Renal pelvis (tissue), 1 donor: ENCODE measurements at regions not wholly inside any gene's neighbourhood (a gene's known extent, or its start where the extent isn't known, plus 50 kb on each side); places are given as distances from the start of the nearest gene placed in this dataset.

Source experiments
- DNase-seq: peaks from one replicate; pipeline ENCODE4 v3.0.0-alpha.2; 2013

GRCh38 chr6:21522143-21522747, 71.3 kb upstream of the SOX4 start:
- DNase-seq: no peak

DNA sequence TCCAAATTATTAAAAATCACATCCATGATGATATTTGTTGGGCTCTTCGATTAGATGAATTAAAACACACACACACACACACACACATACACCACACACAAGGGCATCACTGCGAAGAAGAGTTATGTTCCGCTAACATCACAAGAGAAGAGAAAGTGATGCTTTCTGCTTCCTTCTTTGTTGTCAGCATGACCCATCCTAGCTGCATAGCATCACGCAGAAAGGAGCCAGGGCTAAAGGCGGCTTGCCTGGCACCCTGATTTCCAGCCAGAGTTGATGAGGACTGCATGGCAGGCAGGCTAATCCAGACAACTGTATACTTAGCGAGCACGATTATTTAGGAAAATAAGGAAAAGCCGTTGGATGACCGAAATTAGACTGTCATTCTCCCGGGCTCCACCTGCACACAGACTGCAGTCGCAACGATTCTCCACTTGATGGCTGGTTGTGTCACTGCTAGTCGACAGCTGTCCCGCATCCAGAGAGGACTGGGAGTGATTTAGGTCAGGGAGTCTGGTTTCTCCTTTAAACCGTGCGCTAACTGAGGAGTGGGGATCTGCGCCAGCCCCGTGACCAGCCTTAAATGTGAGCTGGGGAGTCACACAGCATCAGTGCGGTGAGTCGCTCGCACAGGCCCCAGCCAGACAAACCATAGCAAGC, 70.6 kb upstream of the SOX4 start:
- no peak for DNase-seq

DNA sequence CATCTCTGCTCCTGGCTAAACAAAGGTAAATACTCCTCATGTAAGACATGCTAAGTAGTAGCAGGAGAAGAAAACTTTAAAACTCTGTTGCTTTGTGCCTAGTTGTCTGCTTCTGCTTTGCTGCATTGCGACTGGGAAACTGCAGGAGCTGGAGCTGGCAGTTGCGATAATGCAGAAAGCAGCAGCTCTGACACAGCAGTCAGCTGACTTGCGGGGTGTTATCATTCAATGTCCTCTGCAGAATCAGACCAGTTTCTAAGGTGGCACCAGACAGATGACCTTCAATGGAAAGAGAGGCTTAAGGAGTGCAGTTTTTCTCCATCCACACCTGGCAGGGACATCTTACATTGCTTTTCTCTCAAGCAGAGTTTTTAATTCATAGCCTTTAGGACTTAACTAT, 69.9 kb upstream of the SOX4 start:
- no peak for DNase-seq

DNA sequence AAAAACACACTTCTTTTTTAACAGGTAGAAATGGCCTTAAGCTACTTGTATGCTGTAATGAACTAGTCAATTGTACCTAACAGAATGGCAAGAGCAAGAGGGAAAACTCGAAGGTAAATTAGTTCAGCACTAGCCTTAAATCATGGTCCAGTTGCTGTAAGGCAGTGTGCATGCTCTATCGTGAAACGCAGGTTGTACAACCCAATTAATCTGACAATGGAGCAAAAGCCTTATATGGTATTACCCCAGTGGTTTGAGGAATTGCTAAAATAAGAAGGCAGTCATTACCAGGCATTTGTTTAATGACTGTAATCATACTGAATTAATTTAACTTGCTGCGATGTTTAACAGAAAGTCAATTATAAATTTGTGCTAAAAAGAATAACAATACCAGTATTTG, 69.3 kb upstream of the SOX4 start:
- no peak for DNase-seq

GRCh38 chr6:21526974-21527373, 66.6 kb upstream of the SOX4 start:
- no peak for DNase-seq

DNA sequence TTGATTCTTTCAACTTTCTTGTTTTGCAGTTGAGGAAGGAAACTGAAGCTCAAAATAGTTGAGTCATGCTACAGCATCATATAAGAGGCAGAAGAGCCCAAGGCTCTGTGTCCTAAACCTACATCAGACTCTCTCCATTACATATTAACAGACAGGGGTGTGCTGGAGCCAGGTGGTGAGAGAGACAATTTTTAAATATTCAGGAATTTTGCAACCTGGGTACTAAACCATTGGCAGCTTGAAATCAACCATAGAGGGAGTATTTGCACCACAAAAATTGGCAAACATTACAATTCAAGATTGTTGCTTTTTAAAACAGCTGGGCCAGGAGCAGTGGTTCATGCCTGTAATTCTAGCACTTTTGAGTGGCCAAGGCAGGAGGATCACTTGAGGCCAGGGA, 65.8 kb upstream of the SOX4 start:
- no peak for DNase-seq

DNA sequence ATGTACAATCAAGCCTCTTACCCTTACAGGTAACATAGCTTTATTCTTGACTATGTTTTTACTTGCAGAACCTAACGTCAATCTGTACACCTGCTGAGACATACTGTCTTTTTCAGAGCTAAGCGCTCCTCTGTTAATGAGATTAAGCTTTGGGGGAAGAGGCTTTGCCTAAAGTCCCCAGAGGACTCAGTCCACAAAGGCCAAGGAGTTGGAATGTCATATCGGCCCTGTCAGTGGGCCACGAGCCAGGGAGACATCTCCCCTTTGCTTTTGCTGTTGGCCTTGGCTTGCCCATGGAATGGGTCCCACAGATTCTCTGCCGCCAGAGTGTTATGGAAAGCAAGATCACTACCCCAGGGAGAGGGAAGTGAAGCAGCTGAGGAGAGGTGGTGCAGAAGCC, 64.1 kb upstream of the SOX4 start:
- no peak for DNase-seq

DNA sequence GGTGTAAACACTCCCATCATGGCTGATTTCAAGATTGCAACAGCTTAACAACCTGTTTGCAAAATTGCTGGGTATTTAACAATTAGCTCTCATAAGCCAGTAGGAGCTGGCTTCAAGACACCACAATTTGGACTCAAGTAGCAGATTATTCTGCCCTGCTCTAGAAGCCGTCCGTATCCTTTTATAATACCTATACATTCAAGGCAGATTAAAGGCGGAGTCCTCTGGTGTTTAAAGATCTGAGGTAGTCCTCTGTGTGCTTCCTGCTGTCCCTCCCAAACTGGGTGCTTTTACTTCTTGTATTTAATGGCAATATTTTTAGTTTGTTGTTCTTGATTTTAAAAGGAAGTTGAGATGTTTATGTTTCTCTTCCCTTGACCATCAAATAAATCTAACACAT, 62.2 kb upstream of the SOX4 start:
- no peak for DNase-seq

DNA sequence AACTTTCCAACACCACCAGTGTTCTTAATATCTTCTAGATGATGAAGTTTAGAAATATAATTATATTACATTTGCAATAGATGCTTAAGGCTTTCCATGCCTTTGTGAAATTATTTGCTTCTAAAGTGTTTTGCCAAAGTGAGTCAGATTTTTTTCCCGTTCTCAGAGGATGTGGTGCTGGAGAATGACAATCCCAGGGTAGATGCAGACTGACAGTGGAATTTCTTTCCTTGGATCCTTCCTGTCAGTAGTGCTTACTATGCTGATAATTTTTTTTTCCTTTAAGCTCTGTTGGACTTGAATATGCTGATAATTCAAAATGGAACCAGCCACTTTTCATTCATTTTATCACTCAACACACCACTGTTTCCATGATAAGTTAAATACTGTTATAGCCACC, 59.9 kb upstream of the SOX4 start:
- no peak for DNase-seq

DNA sequence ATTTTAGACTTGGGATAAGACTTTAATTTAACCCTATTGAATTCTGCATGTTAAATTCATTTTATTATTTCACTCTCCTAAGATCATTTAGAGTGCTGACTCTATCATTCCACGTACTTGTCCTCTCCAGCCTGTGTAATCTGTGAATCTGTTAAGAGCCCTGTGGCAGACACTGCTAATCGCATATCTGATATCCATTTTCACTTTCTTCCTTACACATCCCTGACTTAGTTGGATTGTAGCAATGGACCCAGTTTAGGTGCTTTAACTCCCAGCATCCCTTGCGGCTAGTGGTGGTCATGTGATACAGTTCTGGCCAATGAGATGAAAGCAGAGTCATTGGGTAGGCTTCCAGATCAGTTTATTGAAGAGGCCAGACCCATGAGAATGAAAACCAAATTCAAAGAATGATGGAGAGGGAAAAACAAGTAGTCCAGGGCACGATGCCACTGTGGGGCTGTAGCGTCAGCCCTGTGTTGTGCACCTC, 57.2 kb upstream of the SOX4 start:
- DNase-seq: no peak

- no peak for DNase-seq
Measured at GRCh38 chr6:21537637-21538036, 55.9 kb upstream of the SOX4 start.

- DNase-seq: no peak
Measured at GRCh38 chr6:21538186-21538798, 55.3 kb upstream of the SOX4 start.

GRCh38 chr6:21539621-21540100, 53.9 kb upstream of the SOX4 start:
- no peak for DNase-seq
